GM12891 (cell line): ENCODE measurements at regions not wholly inside any gene's neighbourhood (a gene's known extent, or its start where the extent isn't known, plus 50 kb on each side); places are given as distances from the start of the nearest gene placed in this dataset.
"Not testable (repeated sequence)": the region's sequence is repeated elsewhere in the genome, so short reads cannot be mapped to it uniquely, and the experiment has no call there.

ENCODE experiments used
- DNase-seq: peaks from one replicate; pipeline ENCODE4 v3.0.0; 2011; ENCODE audit warnings: low spot score; ENCODE audit not compliant: insufficient read length
- FAIRE-seq: peaks from 2 replicates; lab custom pipeline; 2011; peaks lifted over from hg19 to GRCh38; lab: Jason Lieb, UNC
- PAX5 ChIP-seq: IDR thresholded peaks from 2 replicates; pipeline ENCODE4 v1.6.1; 2011; ENCODE audit warnings: low read length, moderate library complexity, mild to moderate bottlenecking; ENCODE audit not compliant: insufficient read depth, severe bottlenecking
- POLR2A ChIP-seq: IDR thresholded peaks from 2 replicates; pipeline ENCODE4 v1.6.1; 2011; ENCODE audit warnings: low read depth, low read length, control low read depth
- POLR2AphosphoS5 ChIP-seq: IDR thresholded peaks from 2 replicates; pipeline ENCODE4 v1.6.1; 2011; ENCODE audit warnings: low read depth, low read length, control low read depth
- POU2F2 ChIP-seq: IDR thresholded peaks from 2 replicates; pipeline ENCODE4 v1.6.1; 2011; ENCODE audit warnings: low read depth, mild to moderate bottlenecking, control low read depth, low read length, moderate library complexity
- SPI1 ChIP-seq: IDR thresholded peaks from 2 replicates; pipeline ENCODE4 v1.6.1; 2011; ENCODE audit warnings: low read depth, low read length, control low read depth
- TAF1 ChIP-seq: IDR thresholded peaks from 2 replicates; pipeline ENCODE4 v1.6.1; 2011; ENCODE audit warnings: low read depth, low read length, control low read depth

DNA sequence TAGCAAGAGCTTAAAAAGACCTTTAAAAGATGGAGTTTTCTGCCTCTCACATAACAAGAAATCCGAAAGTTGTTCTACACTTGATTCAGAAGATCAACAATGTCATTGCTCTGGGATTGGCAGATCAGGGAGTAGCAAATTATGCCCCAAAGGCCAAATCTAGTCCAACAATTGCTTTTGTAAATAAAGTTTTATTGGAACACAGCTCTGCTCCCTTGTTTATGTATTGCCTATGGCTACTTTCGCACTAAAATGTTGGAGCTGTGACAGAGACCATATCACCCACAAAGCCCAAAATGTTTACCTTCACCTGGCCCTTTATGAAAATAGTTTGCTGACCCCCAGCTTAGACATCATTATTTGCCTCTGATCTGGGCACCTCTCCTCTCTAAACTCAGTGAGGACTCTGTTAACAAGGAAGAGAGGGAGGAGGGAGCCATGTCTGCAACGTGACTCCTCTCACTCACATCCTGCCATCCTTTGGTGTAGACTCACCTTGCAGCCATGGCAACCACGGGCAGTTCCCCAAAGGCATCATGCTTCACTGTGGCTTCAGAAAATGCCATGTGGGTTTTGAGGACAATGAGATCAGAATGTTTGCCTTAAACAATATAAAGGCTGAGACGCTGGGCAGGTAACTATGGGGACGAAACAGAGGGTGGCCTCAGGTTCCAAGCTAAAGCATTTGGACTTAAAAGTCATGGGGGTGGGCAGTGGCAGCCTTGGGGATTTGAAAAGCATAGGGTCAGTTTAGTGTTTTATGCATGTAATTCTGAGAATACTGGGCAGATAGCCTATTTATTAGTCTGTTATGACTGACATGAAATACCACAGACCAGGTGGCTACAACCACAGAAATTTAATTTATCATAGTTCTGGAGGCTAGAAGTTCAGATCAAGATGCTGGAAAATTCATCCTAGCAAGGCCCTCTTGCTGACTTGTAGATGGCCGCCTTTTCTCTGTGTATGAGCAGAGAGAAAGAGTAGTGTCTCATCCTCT lies 149.7 kb upstream of the TNFAIP3 start:
- TF ChIP-seq POU2F2 (no peak), SPI1 (peak; percentile 47; the same call in 1 of the 2 replicates)
- DNase-seq (no peak), FAIRE-seq (peak; percentile 75)

DNA sequence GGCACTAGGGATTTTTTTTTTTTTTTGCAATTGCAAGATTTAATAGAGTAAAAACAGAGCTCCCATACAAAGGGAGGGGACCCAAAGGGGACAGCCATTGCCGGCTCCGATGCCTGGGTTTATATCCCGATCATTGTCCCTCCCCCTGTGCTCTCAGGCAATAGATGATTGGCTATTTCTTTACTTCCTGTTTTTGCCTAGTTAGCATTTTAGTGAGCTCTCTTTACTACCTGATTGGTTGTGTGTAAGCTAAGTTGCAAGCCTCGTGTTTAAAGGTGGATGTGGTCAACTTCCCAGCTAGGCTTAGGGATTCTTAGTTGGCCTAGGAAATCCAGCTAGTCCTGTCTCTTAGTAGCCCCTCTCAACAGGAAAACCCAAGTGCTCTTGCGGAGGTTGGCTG lies 148.2 kb upstream of the TNFAIP3 start:
- not testable (repeated sequence) for DNase-seq, FAIRE-seq

DNA sequence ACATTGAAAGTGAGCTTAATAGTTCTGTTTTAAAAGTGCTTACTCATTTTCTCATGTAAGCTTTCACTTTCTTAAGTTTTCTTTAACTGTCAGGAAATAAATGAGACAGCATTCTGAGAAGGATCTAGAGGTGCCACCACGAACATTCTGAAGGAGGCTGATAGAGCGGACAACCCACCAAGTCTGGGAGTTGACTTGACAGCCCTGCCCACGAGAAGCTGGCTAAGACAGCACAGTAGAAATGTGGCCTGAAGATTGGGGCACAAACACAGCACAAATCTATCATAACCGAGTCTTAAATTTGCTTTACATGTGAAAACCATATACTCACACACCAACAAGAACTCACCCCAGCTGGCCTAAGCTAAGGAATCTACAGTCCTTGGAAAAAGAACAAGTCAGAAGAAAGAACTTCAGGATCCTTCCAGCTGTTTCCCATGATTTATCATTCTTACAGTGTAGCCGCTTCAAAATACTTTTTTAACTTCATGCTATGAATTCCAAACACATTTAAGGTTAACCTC lies 144.2 kb upstream of the TNFAIP3 start:
- no peak for DNase-seq
- FAIRE-seq: peak; percentile 33
- TF ChIP-seq POLR2AphosphoS5 (no peak), POLR2A (no peak), SPI1 (no peak), PAX5 (no peak)

GRCh38 chr6:137723273-137724017 lies 143.6 kb upstream of the TNFAIP3 start:
- FAIRE-seq (no peak), DNase-seq (no peak)
- TF ChIP-seq POLR2AphosphoS5 (no peak), TAF1 (no peak), POLR2A (no peak), POU2F2 (no peak), PAX5 (no peak)

GRCh38 chr6:137724018-137724403 lies 143.0 kb upstream of the TNFAIP3 start:
- FAIRE-seq: no peak
- TF ChIP-seq POU2F2 (no peak), POLR2AphosphoS5 (no peak), PAX5 (no peak), POLR2A (no peak), TAF1 (no peak)
- no peak for DNase-seq

- FAIRE-seq (no peak), DNase-seq (no peak)
- TF ChIP-seq POLR2AphosphoS5: no peak
- no peak for TF ChIP-seq TAF1
- TF ChIP-seq PAX5: no peak
- TF ChIP-seq POLR2A: no peak
- TF ChIP-seq POU2F2: no peak
- TF ChIP-seq SPI1: no peak
Observed at GRCh38 chr6:137724495-137725211, 142.4 kb upstream of the TNFAIP3 start.

- FAIRE-seq (no peak), DNase-seq (no peak)
- TF ChIP-seq POLR2A: no peak
- TF ChIP-seq POLR2AphosphoS5: no peak
- TF ChIP-seq SPI1: no peak
- TF ChIP-seq PAX5: no peak
- TF ChIP-seq TAF1: no peak
- no peak for TF ChIP-seq POU2F2
Observed at GRCh38 chr6:137725949-137726348, 141.1 kb upstream of the TNFAIP3 start.

DNA sequence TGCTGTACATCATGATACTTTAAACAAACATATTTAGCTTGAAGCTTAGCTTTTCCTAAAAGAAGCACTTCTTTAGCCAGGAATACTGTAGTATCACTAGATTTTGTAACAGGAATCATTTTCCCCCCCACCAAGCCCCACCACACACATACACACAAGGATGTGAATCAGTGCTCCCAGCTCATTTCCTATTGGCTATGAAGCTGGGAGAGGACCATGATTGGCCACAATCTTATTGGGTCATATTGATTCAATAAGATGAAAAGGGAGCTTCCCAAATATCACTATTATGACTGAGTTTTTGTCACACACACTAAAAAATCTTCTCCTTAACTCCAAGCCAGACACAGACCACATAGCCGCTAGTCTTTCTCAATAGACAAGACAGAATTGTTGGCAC lies 140.5 kb upstream of the TNFAIP3 start:
- FAIRE-seq (no peak), DNase-seq (no peak)
- TF ChIP-seq POU2F2: no peak
- no peak for TF ChIP-seq PAX5
- no peak for TF ChIP-seq POLR2AphosphoS5
- no peak for TF ChIP-seq POLR2A
- TF ChIP-seq SPI1: no peak
- TF ChIP-seq TAF1: no peak

DNA sequence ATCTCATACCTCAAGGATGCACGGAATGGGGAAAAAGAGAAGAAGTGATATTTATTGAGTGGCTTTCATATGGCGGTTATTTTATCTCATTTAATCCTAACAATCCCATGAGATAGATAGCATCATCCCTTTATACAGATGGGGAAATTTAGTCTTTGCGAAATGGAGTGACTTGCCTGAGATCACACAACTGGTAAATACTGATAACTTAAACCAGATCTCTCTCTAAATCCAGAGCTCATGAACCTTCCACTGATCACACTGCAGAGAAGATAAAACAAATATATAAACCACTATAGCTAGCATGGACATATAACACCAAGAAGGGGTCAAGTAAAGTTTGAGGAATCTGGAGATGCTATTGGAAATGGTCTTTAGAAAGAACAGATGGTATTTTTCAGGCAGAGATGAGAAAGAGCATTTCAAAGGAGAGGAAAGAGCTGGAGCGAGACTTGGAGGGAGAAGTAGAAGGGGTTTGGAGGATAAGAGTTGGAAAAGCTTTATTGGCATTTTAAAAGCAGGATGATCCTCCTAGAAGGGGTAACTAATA lies 139.8 kb upstream of the TNFAIP3 start:
- FAIRE-seq: no peak
- DNase-seq: no peak
- no peak for TF ChIP-seq POU2F2
- TF ChIP-seq POLR2AphosphoS5: no peak
